Endothelial cell of umbilical vein (primary cell): ENCODE measurements at regions not wholly inside any gene's neighbourhood (a gene's known extent, or its start where the extent isn't known, plus 50 kb on each side); places are given as distances from the start of the nearest gene placed in this dataset.

ENCODE experiments used
- CTCF ChIP-seq, 2 donors: IDR thresholded peaks; 1 replicate in 1 of 2; 2 replicates in 1 of 2; pipeline ENCODE4 v1.5.1; 2011; ENCODE audit warnings: low read length in 2 of 2, mild to moderate bottlenecking in 2 of 2, moderate library complexity in 2 of 2, control low read depth in 1 of 2, inconsistent platforms in 1 of 2, low read depth in 1 of 2; ENCODE audit not compliant: insufficient read depth in 1 of 2; ENCODE audit errors: extremely low read depth in 1 of 2
- EZH2 ChIP-seq: IDR thresholded peaks from 2 replicates; pipeline ENCODE4 v1.6.1; 2012; ENCODE audit warnings: borderline replicate concordance, low read depth, mild to moderate bottlenecking, moderate library complexity, low read length, inconsistent platforms; ENCODE audit not compliant: severe bottlenecking
- MAX ChIP-seq: IDR thresholded peaks from 2 replicates; pipeline ENCODE4 v1.6.1; 2011; ENCODE audit not compliant: insufficient read depth, insufficient read length
- MYC ChIP-seq: IDR thresholded peaks from one replicate; pipeline ENCODE4 v1.6.1; 2011; ENCODE audit warnings: mild to moderate bottlenecking, low read depth, low read length
- POLR2A ChIP-seq: IDR thresholded peaks from 2 replicates; pipeline ENCODE4 v1.6.1; 2012; ENCODE audit warnings: low read depth, mild to moderate bottlenecking, control low read depth, low read length
- POLR2AphosphoS5 ChIP-seq: IDR thresholded peaks from 2 replicates; pipeline ENCODE4 v1.6.1; 2012; ENCODE audit warnings: low read depth, mild to moderate bottlenecking, control low read depth, low read length, moderate library complexity; ENCODE audit not compliant: insufficient read depth

- TF ChIP-seq CTCF (IDR thresholded peaks at IDR 0.05; ENCODE audit: extremely low read depth in 1 of 2, insufficient read depth in 1 of 2, low read depth in 1 of 2, low read length in 2 of 2) (no peak), EZH2 (no peak), POLR2A (no peak), MAX (no peak), POLR2AphosphoS5 (no peak), MYC (no peak)
Measured at GRCh38 chr13:40109351-40109844, 453.9 kb downstream of the COG6 start.
